ENCODE measurements at regions not wholly inside any gene's neighbourhood (a gene's known extent, or its start where the extent isn't known, plus 50 kb on each side); places are given as distances from the start of the nearest gene placed in this dataset.
"Not testable (repeated sequence)": the region's sequence is repeated elsewhere in the genome, so short reads cannot be mapped to it uniquely, and the experiment has no call there.

DNA sequence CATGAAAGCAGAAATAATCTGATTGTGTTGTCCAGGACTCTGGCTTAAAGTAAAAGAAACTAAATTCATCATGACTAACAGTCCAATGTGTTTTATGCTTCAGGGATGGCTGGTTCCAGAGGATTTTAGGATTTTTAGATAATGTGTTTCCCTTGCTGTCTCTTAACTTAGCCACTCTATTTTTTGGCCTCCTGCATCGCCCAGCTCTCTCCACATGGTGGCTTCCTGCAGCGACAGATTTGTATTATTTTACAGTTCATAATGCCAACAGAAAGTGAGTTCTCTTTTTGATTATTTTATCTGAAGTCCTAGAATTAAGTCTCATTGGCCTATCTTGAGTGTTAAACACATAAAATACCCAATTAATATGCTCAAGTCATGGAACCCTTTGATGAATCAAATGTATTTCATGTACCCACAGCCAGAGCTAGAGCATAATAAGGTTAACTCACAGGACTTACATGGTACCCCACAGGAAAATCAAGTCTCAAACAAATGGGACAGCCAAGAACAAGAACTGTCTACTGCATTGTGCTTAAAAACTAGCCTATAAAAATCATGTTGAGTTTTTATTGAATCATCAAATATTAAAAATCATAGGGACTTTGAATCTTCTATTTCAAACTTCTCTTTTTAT is 582.5 kb downstream of the DOK5 start:
- no peak for DNase-seq

GRCh38 chr20:55054453-55054852 is 579.1 kb downstream of the DOK5 start:
- no peak for DNase-seq

- DNase-seq = no peak
Measured at GRCh38 chr20:55053389-55053788, 578.0 kb downstream of the DOK5 start.

- DNase-seq = no peak
Measured at GRCh38 chr20:55052459-55052858, 577.1 kb downstream of the DOK5 start.

- no peak for DNase-seq
Measured at GRCh38 chr20:55038684-55039083, 563.3 kb downstream of the DOK5 start.

- no peak for DNase-seq
Measured at GRCh38 chr20:55031971-55032370, 556.6 kb downstream of the DOK5 start.

- no peak for DNase-seq
Measured at GRCh38 chr20:55014766-55015165, 539.4 kb downstream of the DOK5 start.

- no peak for DNase-seq
Measured at GRCh38 chr20:55010761-55011160, 535.4 kb downstream of the DOK5 start.

GRCh38 chr20:55009066-55009465 is 533.7 kb downstream of the DOK5 start:
- no peak for DNase-seq

DNA sequence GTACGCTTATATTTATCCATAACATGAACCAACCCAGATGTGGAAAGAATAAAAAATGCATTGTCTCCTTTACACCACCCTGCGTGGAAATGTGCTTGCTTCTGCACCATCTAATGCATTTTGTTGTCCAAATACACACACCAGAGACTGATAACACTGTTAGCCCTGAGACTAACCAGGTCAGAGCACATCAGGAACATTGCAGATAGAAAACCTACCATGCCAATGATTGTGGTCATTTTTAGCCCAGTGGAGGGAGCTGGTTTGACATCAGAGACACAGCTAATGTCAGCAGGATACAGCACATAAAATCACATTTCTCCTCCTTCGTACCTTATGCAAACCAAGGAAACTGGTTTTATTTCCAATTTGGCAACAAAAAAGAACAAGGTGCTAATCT is 528.7 kb downstream of the DOK5 start:
- no peak for DNase-seq

- DNase-seq = no peak
Measured at GRCh38 chr20:54995553-54995952, 520.2 kb downstream of the DOK5 start.

DNA sequence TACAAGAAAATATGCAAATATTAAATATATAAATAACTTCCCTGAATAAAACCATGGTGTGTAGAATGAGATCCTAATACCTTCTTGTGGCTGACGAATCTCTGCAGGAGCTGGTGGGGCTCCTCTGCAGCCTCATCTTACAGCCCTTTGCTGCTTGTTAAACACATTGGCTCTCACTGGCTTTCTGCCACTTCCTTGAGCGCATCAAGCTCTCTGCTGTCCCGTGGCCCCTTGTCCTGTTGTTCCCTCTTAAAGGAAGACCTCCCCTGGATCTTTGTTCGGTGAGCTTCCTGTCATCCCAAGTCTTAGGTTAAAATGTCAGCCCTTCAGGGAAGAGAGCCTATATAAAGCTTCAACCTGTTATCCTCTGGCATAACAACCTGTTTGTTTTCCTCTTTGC is 519.6 kb downstream of the DOK5 start:
- no peak for DNase-seq

DNA sequence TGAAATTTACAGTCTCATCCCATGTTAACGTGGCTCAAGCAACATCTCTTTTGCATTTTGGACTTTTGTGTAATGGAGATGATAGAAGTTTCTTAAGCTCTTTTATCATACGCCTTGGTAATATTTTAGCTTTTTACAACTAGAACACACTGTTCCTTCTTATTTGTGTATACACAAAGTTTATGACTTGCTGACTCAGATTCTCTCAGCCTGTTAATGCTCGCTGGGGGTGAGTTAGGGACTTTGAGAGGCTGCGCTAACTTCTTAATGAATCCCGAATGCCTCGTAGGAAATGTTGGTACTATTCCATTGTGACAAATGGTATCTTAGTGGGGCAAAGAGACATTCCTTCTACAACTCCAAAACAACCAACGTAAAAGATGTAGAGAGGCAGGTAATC is 509.7 kb downstream of the DOK5 start:
- no peak for DNase-seq

DNA sequence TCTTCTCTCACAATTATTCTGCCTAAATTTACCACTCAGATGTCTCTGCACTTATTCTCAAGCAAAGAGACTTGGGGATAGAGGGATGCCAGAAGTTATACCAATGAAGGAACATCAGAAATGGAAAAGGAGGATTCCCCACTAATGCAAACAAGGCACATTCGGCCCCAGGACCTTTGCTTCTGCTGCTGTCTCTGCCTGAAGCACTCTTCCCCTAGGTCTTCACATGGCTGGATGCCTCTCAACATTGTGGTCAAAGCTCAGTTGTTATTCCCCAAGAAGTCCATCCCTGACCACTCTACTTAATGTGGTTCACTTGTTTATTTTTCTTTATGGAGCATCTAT is 508.7 kb downstream of the DOK5 start:
- no peak for DNase-seq

DNA sequence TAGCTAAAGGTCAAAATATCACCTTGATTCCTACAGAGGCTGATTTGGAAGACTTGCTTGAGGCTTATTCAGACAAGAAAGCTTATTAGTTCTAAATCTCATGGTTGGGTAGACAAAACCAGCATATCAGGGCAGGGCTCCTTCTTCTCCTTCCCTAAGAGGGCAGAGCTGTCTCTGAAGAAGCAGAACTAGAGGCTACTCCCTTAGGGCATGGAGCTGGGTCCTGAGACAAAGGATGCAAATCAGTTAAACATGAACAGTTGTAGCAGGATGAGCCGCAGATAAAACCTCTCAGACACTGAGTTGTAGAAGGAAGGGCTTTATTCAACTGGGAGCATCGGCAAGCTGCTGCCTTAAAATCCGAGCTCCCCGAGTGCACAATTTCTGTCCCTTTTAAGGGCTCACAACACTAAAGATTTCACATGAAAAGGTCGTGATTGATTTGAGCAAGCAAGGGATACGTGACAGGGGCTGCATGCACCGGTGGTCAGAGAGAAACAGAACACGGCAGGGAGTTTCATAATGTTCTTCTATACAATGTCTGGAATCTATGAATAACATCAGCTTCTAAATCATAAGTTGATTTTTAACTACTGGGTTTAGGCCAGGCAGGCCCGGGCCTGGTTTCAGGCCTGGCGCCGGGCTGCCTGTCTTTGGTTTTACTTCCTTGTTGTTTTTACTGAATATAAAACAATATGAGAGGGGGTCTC is 508.2 kb downstream of the DOK5 start:
- DNase-seq = not testable (repeated sequence)

DNA sequence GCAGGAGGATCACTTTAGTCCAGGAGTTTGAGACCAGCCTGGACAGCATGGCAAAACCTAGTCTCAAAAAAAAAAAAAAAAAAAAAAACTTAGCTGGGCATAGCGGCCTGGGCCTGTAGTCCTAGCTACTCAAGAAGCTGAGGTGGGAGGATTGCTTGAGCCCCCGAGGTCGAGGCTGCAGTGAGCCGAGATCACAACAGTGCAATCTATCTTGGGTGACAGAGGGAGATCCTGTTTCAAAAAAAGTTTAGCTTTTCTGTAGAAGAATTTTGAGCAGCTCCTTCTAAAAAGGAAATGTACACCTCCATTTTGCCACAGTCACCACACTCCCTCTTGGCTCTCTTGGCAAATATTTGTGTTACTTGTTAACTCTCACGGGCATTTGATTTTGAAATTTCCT is 505.8 kb downstream of the DOK5 start:
- DNase-seq = no peak

DNA sequence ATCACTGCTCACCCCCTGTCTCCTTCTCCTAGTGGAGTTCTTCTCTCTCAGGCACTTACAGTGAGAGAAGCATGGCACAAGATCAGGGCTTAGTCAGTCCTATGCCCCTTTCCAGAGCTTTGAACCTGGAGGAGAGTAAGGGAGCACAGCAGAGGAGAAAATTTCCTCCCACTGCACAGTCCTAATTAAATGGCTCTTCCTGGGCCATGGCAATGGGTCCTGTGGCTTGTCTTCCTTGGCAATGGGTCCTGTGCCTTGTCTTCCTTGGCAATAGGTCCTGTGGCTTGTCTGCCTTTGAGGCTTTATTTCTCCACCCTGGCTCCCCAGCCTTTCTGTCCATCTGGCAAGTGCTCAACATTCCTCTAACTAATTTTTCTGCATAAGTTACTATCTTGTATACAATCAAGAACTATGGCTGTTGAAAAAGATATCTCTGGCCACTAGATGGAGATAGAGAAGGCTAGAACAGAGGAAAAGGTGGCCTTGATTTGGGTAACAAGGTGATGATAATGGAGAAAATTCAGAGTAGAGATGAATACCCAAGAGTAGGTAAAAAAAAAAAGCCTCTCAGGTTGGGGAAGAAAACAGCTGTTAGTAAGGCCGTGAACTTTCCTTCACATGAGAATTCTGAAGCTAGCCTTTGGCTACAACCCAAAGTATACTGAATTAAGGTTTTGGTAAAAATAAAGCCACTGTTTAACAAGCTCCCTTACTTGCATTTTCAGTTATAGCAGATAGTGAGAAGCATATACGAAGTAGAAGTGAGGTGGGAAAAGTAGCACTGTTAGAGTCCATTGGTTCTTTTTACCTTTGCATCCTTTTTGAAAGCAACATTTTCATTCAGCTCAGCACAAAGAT is 504.9 kb downstream of the DOK5 start:
- no peak for DNase-seq

- DNase-seq = no peak
Measured at GRCh38 chr20:54950304-54950703, 474.9 kb downstream of the DOK5 start.

DNA sequence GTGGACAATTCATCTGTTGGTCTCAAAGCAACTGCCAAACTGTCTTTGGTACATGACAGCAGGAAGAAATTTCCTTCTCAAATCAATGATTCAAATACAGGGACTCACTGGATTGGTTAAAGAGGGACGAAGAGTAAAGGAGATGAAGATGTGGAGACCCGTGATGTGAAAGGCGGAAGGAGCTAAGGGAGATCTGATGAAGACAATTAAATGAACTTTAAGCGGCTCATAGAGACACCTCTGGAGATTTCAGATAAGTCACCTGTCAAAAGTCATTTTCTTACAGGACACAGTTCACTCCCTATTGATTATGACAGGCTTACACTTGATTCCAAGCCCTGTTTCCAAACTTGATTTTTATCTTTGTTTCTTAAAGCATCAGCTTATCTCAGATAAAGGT is 466.3 kb downstream of the DOK5 start:
- DNase-seq = no peak

GRCh38 chr20:54940522-54940921 is 465.1 kb downstream of the DOK5 start:
- DNase-seq = no peak

GRCh38 chr20:54938707-54939106 is 463.3 kb downstream of the DOK5 start:
- DNase-seq = no peak

DNA sequence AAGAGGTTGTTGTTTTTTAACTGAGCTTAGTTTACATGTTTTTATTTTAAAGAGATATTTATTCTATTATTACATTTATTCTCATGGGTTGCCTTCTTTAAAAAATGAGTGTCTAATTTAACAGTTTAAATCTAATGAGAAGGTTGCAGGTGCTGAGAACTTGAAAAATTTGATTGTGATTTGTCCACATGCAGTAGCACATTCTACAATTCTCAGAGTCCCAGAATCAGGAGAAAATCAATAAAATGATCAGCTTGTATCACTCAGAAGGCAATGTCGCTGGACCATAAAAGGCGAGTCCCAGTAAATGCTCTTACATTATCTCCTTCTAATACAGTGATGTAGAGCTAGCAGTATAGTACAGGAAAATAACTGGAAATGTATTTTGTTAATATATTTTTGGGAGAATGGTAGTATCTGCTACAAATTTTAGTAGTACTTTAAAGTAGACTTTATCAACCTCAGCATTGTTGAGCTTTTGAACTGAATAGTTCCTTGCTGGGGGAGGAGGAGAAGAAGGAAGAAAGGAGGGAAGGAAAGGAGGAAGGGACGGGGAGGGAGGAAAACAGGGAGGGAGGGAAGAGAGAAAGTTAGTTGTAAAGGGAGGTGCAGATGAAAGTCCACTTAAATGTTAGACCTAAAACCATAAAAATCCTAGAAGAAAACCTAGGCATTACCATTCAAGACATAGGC is 458.0 kb downstream of the DOK5 start:
- no peak for DNase-seq

DNA sequence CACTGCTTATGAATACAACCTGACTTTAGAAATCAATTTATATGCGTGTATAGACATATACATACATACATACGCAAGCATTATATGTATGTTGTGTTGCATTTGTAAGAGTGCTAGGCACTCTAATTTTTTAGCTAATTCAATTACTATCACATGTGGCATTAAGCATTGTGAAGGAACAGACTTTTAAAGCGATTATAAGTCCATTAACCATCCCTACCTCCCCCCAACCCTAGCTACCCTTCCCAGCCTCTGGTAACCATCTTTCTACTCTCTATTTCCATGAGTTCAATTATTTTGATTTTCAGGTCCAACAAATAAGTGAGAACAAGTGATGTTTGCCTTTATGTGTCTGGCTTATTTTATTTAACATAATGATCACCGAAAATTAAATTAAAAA is 453.8 kb downstream of the DOK5 start:
- no peak for DNase-seq

Data from occipital lobe (tissue), 1 donor.